GM10248 (cell line): ENCODE measurements at regions not wholly inside any gene's neighbourhood (a gene's known extent, or its start where the extent isn't known, plus 50 kb on each side); places are given as distances from the start of the nearest gene placed in this dataset.

Experiments used
- CTCF ChIA-PET: fragments of 300-600 bp; sonication (Branson Sonifier 250); formaldehyde crosslinking; extraction: SDS; loops from one replicate; lab custom pipeline; 2021; ENCODE audit warnings: antibody characterized with exemption; lab: Yijun Ruan, JAX
- POLR2A ChIA-PET: fragments of 350-650 bp; sonication (Branson Sonifier 250); formaldehyde crosslinking; extraction: SDS; loops from one replicate; lab custom pipeline; 2020; ENCODE audit warnings: antibody characterized with exemption; lab: Yijun Ruan, JAX
- DNase-seq: peaks from one replicate; pipeline ENCODE4 v3.0.0; 2012; ENCODE audit errors: extremely low spot score
- CTCF ChIP-seq: IDR thresholded peaks from 2 replicates; pipeline ENCODE4 v1.5.1; 2012; ENCODE audit warnings: mild to moderate bottlenecking, low read depth; ENCODE audit errors: extremely low read depth, missing control alignments, control extremely low read depth

GRCh38 chr18:22048932-22049615, 120.3 kb upstream of the GATA6 start:
- ChIA-PET POLR2A (no interaction called here), CTCF (interaction anchor here (0.9 to 1.9 kb wide), 2 partner anchors 9 to 50 kb away, joined by 3 to 5 read pairs; no protein-coding TSS in a partner anchor)
- DNase-seq: no peak

DNA sequence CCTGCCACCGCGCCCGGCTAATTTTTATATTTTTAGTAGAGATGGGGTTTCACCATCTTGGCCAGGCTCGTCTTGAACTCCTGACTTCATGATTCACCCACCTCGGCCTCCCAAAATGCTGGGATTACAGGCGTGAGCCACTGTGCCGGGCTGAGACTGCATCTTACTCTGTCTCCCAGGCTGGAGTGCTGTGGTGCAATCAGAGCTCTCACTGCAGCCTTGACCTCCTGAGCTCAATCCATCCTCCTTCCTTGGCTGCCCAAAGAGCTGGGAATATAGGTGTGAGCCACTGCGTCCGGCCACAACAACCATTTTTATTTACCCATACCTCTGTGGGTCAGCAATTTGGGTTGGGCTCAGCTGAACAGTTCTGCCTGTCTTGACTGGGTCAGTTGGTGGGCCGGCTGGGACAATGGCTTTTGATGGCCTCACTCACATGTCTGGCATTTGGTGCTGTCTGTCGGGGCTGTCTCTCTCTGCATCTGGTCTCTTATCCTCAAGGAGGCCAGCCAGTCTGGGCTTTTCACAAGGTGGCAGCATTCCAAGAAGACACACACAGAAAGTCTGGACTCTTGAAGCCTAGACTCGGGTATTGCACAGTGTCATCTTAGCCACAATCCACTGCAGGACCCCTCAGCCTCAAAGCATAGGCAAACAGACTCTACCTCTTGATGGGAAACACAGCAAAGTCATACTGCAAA, 116.8 kb upstream of the GATA6 start:
- no peak for TF ChIP-seq CTCF
- CTCF ChIA-PET: no interaction called here
- POLR2A ChIA-PET: interaction anchor here (0.7 kb wide), 1 partner anchor 1182 kb away, joined by 3 read pairs; no protein-coding TSS in a partner anchor
- DNase-seq: no peak

More at GRCh38 chr18:22048932-22049615, 120.3 kb upstream of the GATA6 start:
- no peak for TF ChIP-seq CTCF

DNA sequence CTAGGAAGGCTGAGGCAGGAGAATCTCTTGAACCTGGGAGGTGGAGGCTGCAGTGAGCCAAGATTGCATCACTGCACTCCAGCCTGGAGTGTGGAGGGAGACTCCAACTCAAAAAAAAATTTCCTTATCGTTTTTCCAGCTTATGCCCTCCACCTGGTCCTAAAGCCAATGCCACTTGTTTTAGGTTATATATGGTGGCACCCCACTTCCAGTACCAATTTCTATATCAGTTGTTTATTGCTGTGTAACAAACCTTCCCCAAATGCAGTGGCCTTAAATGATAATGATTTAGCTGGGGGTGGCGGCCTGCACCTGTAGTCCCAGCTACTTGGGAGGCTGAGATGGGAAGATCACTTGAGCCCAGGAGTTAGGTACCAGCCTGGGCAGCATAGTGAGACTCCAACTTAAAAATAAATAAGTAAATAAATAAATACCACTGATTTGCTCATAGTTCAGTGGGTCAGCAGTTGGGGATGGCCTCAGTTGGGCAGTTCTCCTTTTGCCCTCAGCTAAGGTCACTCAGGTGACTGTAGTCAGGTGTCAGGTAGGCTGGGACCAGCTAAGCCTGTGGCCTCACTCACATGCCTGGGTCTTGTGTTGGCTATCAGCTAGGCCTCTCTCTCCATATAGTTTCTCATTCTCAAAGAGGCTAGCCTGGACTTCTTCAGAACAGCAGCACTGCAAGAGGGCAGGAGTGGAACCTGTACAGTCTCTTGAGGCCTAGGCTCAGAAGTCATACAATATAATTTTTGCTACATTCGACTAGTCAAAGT, 113.7 kb upstream of the GATA6 start:
- no peak for TF ChIP-seq CTCF
- no peak for DNase-seq
- POLR2A ChIA-PET: no interaction called here
- CTCF ChIA-PET: no interaction called here

- CTCF ChIA-PET: no interaction called here
- POLR2A ChIA-PET: no interaction called here
- DNase-seq: no peak
- TF ChIP-seq CTCF: no peak
Measured at GRCh38 chr18:22056950-22057349, 112.4 kb upstream of the GATA6 start.

GRCh38 chr18:22057908-22058527, 111.4 kb upstream of the GATA6 start:
- ChIA-PET POLR2A (no interaction called here), CTCF (interaction anchor here (1.2 kb wide), 1 partner anchor 25 kb away, joined by 3 read pairs; no protein-coding TSS in a partner anchor)
- TF ChIP-seq CTCF: no peak
- no peak for DNase-seq

DNA sequence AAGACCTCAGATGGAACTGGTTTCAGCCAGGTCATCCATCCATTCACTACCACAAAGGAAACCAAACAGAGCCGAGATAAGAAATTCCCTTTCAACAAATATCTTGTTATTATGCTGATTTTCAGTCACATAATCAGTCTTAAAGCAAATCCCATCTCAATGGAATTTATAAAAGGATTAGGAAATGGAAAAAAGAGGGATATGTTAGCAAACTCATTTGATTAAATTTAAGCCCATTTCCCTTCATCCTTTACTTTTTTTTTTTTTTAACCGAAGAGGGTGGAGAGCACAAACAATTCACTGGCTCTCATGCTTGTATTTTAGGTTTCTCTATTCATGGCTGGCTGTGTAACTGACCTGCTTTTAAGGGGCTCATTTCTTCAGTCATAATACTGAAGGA, 109.0 kb upstream of the GATA6 start:
- no peak for TF ChIP-seq CTCF
- ChIA-PET POLR2A (no interaction called here), CTCF (no interaction called here)
- DNase-seq: no peak
